Body of pancreas (tissue), 4 donors: ENCODE measurements at regions not wholly inside any gene's neighbourhood (a gene's known extent, or its start where the extent isn't known, plus 50 kb on each side); places are given as distances from the start of the nearest gene placed in this dataset.
"Not testable (repeated sequence)": the region's sequence is repeated elsewhere in the genome, so short reads cannot be mapped to it uniquely, and the experiment has no call there.

Source experiments
- ATAC-seq: fragments of 150-250 bp; one replicate; pipeline ENCODE4 v1.9.1; 2016
- DNase-seq, 4 donors: peaks; one replicate each; pipeline ENCODE4 v3.0.0-alpha.2; 2019
- H3K27ac ChIP-seq, 4 donors: fragments of 200-600 bp; sonication (generic); 1 replicate in 3 of 4; 2 replicates in 1 of 4; pipeline versions ENCODE4 v1.5.1 to v1.6.1; 2016 to 2019; ENCODE audit warnings: mild to moderate bottlenecking in 1 of 4, mixed read lengths in 1 of 4, moderate library complexity in 1 of 4
- H3K27me3 ChIP-seq, 2 donors: fragments of 200-600 bp; sonication (generic); one replicate each; pipeline ENCODE4 v1.6.0; 2016; ENCODE audit warnings: mild to moderate bottlenecking in 1 of 2
- H3K36me3 ChIP-seq, 2 donors: fragments of 200-600 bp; sonication (generic); replicated peaks in 1 of 2; 2 replicates each; pipeline ENCODE4 v1.5.1; 2016; ENCODE audit warnings: low read depth in 2 of 2; ENCODE audit not compliant: insufficient read depth in 1 of 2
- H3K4me1 ChIP-seq: fragments of 200-600 bp; sonication (generic); one replicate; pipeline ENCODE4 v1.6.0; 2016
- H3K4me3 ChIP-seq, 2 donors: fragments of 200-600 bp; sonication (generic); 1 replicate in 1 of 2; 2 replicates in 1 of 2; pipeline ENCODE4 v1.5.1; 2016 to 2019
- H3K9me3 ChIP-seq, 3 donors: fragments of 200-600 bp; sonication (generic); 1 replicate in 2 of 3; 2 replicates in 1 of 3; pipeline ENCODE4 v1.5.1; 2016
- CTCF ChIP-seq, 7 experiments: fragments of 450-650 bp in 4 of 7; fragments of 200-600 bp in 3 of 7; sonication (generic) in 3 of 7; IDR thresholded peaks; one replicate each; pipeline ENCODE4 v1.5.1; 2016 to 2019; ENCODE audit warnings: antibody characterized with exemption in 7 of 7
- POLR2A ChIP-seq, 3 donors: fragments of 450-650 bp; IDR thresholded peaks; one replicate each; pipeline ENCODE4 v1.6.1; 2016; ENCODE audit warnings: antibody characterized with exemption in 3 of 3, mild to moderate bottlenecking in 2 of 3
- WGBS, 2 donors: methylation state at CpG; one replicate each; pipeline ENCODE4 v1.1.5; 2017; 5-methylcytosine and 5-hydroxymethylcytosine counted together
- intact Hi-C: fragments of 100-400 bp; cut with DNase I; formaldehyde crosslinking; loops from one replicate; pipeline ENCODE4 v1.15.1; 2023

GRCh38 chr3:135581806-135582205, 383.7 kb upstream of the PPP2R3A start:
- no peak for TF ChIP-seq POLR2A (IDR thresholded peaks at IDR 0.05)
- TF ChIP-seq CTCF (IDR thresholded peaks at IDR 0.05): no peak
- Histone ChIP-seq H3K9me3 (no peaks in the 10 kb centered on the region), H3K36me3 (no peaks in the 10 kb centered on the region), H3K27me3 (no peaks in the 10 kb centered on the region), H3K4me3 (no peak overlapping the region), H3K27ac (no peak overlapping the region), H3K4me1 (no peaks in the 10 kb centered on the region)
- intact Hi-C loops: no loop called here
- ATAC-seq (no peak), DNase-seq (no peak)

GRCh38 chr3:135582800-135583199, 382.7 kb upstream of the PPP2R3A start:
- no peak overlapping the region for H3K4me3 ChIP-seq
- no peak for TF ChIP-seq CTCF (IDR thresholded peaks at IDR 0.05)
- no peak for TF ChIP-seq POLR2A (IDR thresholded peaks at IDR 0.05)
- H3K9me3 ChIP-seq: no peaks in the 10 kb centered on the region
- no peaks in the 10 kb centered on the region for H3K27me3 ChIP-seq
- H3K36me3 ChIP-seq: no peaks in the 10 kb centered on the region
- intact Hi-C loops: no loop called here
- ATAC-seq (no peak), DNase-seq (no peak)
- no peak overlapping the region for H3K27ac ChIP-seq
- 41 to 51% methylated on average over 3 of the region's 3 CpGs for WGBS, 2 donors
- H3K4me1 ChIP-seq: no peaks in the 10 kb centered on the region

GRCh38 chr3:135596563-135596962, 369.0 kb upstream of the PPP2R3A start:
- Histone ChIP-seq H3K36me3 (no peaks in the 10 kb centered on the region), H3K27ac (no peak overlapping the region), H3K4me3 (no peak overlapping the region), H3K4me1 (no peaks in the 10 kb centered on the region), H3K27me3 (no peaks in the 10 kb centered on the region), H3K9me3 (no peaks in the 10 kb centered on the region)
- ATAC-seq (no peak), DNase-seq (no peak)
- 58 to 64% methylated on average over 2 of the region's 2 CpGs for WGBS, 2 donors
- intact Hi-C loops: no loop called here
- TF ChIP-seq CTCF (IDR thresholded peaks at IDR 0.05): no peak
- no peak for TF ChIP-seq POLR2A (IDR thresholded peaks at IDR 0.05)

GRCh38 chr3:135597855-135598254, 367.7 kb upstream of the PPP2R3A start:
- H3K4me1 ChIP-seq: no peaks in the 10 kb centered on the region
- H3K9me3 ChIP-seq: no peaks in the 10 kb centered on the region
- no peaks in the 10 kb centered on the region for H3K27me3 ChIP-seq
- no peak for TF ChIP-seq POLR2A (IDR thresholded peaks at IDR 0.05)
- no peak for TF ChIP-seq CTCF (IDR thresholded peaks at IDR 0.05)
- no peak overlapping the region for H3K27ac ChIP-seq
- H3K36me3 ChIP-seq: no peaks in the 10 kb centered on the region
- ATAC-seq (no peak), DNase-seq (no peak)
- intact Hi-C loops: no loop called here
- no peak overlapping the region for H3K4me3 ChIP-seq
- WGBS, 2 donors: 47 to 62% methylated on average over 2 of the region's 2 CpGs

- intact Hi-C loops: no loop called here
- ATAC-seq (no peak), DNase-seq (no peak)
- Histone ChIP-seq H3K27ac (no peak overlapping the region), H3K27me3 (no peaks in the 10 kb centered on the region), H3K9me3 (no peaks in the 10 kb centered on the region), H3K4me3 (no peak overlapping the region), H3K4me1 (no peaks in the 10 kb centered on the region), H3K36me3 (no peaks in the 10 kb centered on the region)
- WGBS, 2 donors: 71 to 73% methylated on average over 2 of the region's 2 CpGs
- TF ChIP-seq CTCF (IDR thresholded peaks at IDR 0.05) (no peak), POLR2A (IDR thresholded peaks at IDR 0.05) (no peak)
Measured at GRCh38 chr3:135598597-135598996, 366.9 kb upstream of the PPP2R3A start.

- ATAC-seq, H3K9me3 ChIP-seq, H3K27me3 ChIP-seq, H3K4me3 ChIP-seq, H3K4me1 ChIP-seq, H3K36me3 ChIP-seq, H3K27ac ChIP-seq, DNase-seq, intact Hi-C loops: not testable (repeated sequence)
- WGBS, 2 donors: 63 to 67% methylated on average over 7 to 10 of the region's 10 CpGs
Measured at GRCh38 chr3:135604512-135604911, 361.0 kb upstream of the PPP2R3A start.
